Keratinocyte (primary cell): ENCODE measurements at regions not wholly inside any gene's neighbourhood (a gene's known extent, or its start where the extent isn't known, plus 50 kb on each side); places are given as distances from the start of the nearest gene placed in this dataset.

Experiments
- CTCF ChIP-seq, 3 experiments: IDR thresholded peaks in 1 of 3; conservative IDR thresholded peaks in 1 of 3; optimal IDR thresholded peaks in 1 of 3; 2 replicates in 2 of 3; 3 replicates in 1 of 3; pipeline versions ENCODE3 to v1.5.1; 2011; ENCODE audit warnings: low read length in 3 of 3, mild to moderate bottlenecking in 3 of 3, moderate library complexity in 2 of 3, control low read depth in 1 of 3, inconsistent platforms in 1 of 3; ENCODE audit not compliant: insufficient read depth in 2 of 3; ENCODE audit errors: extremely low read depth in 1 of 3
- EZH2 ChIP-seq: IDR thresholded peaks from one replicate; pipeline ENCODE4 v1.6.1; 2012; ENCODE audit warnings: inconsistent platforms, mild to moderate bottlenecking, low read length, moderate library complexity

DNA sequence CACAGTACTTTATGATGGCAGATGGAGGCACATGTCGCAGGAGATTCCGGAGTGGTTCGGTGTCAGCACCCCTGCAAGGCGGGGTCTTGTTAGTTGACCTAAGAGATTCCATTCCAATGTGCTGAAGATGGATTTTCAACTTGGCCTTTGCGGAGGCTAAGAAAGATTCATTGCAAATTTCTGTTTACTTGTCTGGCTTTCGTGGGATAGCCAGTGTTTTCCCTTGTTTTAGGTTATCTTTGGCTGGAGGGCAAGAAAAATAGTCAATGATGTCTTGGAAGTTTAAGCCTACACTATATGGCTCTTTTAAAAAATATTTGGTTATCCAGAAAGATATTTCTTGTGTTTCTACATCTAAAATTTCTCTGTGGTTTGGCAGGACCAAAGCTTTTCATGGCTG, 123.6 kb upstream of the PTCH1 start:
- TF ChIP-seq CTCF (optimal IDR thresholded peaks at IDR 0.05 in 1 of 3, IDR thresholded peaks at IDR 0.05 in 1 of 3, conservative IDR thresholded peaks at IDR 0.05 in 1 of 3; ENCODE audit: extremely low read depth in 1 of 3, insufficient read depth in 2 of 3, low read length in 3 of 3) (no peak), EZH2 (no peak)
